DMS53 treated with DMSO at 0.1 percent for 48 hours (cell line): ENCODE measurements at regions not wholly inside any gene's neighbourhood (a gene's known extent, or its start where the extent isn't known, plus 50 kb on each side); places are given as distances from the start of the nearest gene placed in this dataset.
"Not testable (repeated sequence)": the region's sequence is repeated elsewhere in the genome, so short reads cannot be mapped to it uniquely, and the experiment has no call there.

Experiments used
- DNase-seq: peaks from one replicate; lab custom pipeline; 2025; ENCODE audit not compliant: unreplicated experiment; lab: John Stamatoyannopoulos, UW

GRCh38 chr4:84028340-84028739 is 470.8 kb downstream of the NKX6-1 start:
- no peak for DNase-seq

- DNase-seq, result no peak
These were observed 474.7 kb downstream of the NKX6-1 start for GRCh38 chr4:84024405-84024804.

GRCh38 chr4:84022564-84022963 is 476.5 kb downstream of the NKX6-1 start:
- no peak for DNase-seq

- no peak for DNase-seq
These were observed 479.5 kb downstream of the NKX6-1 start for GRCh38 chr4:84019626-84020025.

- no peak for DNase-seq
These were observed 467.1 kb downstream of the GPAT3 start for GRCh38 chr4:84003046-84003445.

- DNase-seq, result no peak
These were observed 466.1 kb downstream of the GPAT3 start for GRCh38 chr4:84001876-84002569.

- DNase-seq, result no peak
These were observed 460.3 kb downstream of the GPAT3 start for GRCh38 chr4:83996254-83996653.

- no peak for DNase-seq
These were observed 457.9 kb downstream of the GPAT3 start for GRCh38 chr4:83993774-83994173.

- DNase-seq, result no peak
These were observed 453.9 kb downstream of the GPAT3 start for GRCh38 chr4:83989835-83990234.

GRCh38 chr4:83981156-83981555 is 445.2 kb downstream of the GPAT3 start:
- DNase-seq, result no peak

GRCh38 chr4:83979773-83980172 is 443.9 kb downstream of the GPAT3 start:
- DNase-seq, result no peak

- DNase-seq, result no peak
These were observed 438.3 kb downstream of the GPAT3 start for GRCh38 chr4:83974111-83974780.

GRCh38 chr4:83964996-83965541 is 429.2 kb downstream of the GPAT3 start:
- no peak for DNase-seq

- DNase-seq, result no peak
These were observed 426.6 kb downstream of the GPAT3 start for GRCh38 chr4:83962492-83962891.

- DNase-seq, result no peak
These were observed 425.7 kb downstream of the GPAT3 start for GRCh38 chr4:83961575-83961974.

- DNase-seq, result no peak
These were observed 423.3 kb downstream of the GPAT3 start for GRCh38 chr4:83959160-83959559.

- no peak for DNase-seq
These were observed 411.9 kb downstream of the GPAT3 start for GRCh38 chr4:83947830-83948193.

- DNase-seq, result no peak
These were observed 411.4 kb downstream of the GPAT3 start for GRCh38 chr4:83947125-83947829.

- DNase-seq, result not testable (repeated sequence)
These were observed 407.8 kb downstream of the GPAT3 start for GRCh38 chr4:83943691-83944090.

GRCh38 chr4:83932750-83933391 is 397.0 kb downstream of the GPAT3 start:
- no peak for DNase-seq

- DNase-seq, result no peak
These were observed 395.9 kb downstream of the GPAT3 start for GRCh38 chr4:83931659-83932438.
